HCT116 (cell line): ENCODE measurements at regions not wholly inside any gene's neighbourhood (a gene's known extent, or its start where the extent isn't known, plus 50 kb on each side); places are given as distances from the start of the nearest gene placed in this dataset.

ENCODE experiments used
- ATAC-seq: fragments of 200-7000 bp; cut with Tn5 transposase; 2 replicates; pipeline ENCODE4 v1.9.1; 2020; ENCODE audit warnings: mild to moderate bottlenecking, moderate library complexity
- BruUV-seq: library from RNA; stranded (reverse); fragments of 400-500 nt; replicated peaks from 2 replicates; lab custom pipeline; 2021; lab: Mats Ljungman, UMichigan
- CTCF ChIA-PET: fragments of 300-600 bp; sonication (Branson Sonifier 250); formaldehyde crosslinking; loops from one replicate; lab custom pipeline; 2021; ENCODE audit warnings: antibody characterized with exemption; lab: Charles Lee
- POLR2A ChIA-PET: fragments of 300-600, 350-600 bp; sonication (Branson Sonifier 250); formaldehyde crosslinking; loops from one replicate; lab custom pipeline; 2021; ENCODE audit warnings: antibody characterized with exemption; lab: Charles Lee
- RAD21 ChIA-PET, 2 experiments: fragments of 300-600 bp; sonication (Branson Sonifier 250); formaldehyde crosslinking; loops; one replicate each; lab custom pipeline; 2023; ENCODE audit warnings: low total read pairs in 2 of 2; ENCODE audit not compliant: uncharacterized antibody in 2 of 2, unreplicated experiment in 2 of 2, low non-redundant PET in 1 of 2; lab: Charles Lee
- DNase-seq: peaks from one replicate; pipeline ENCODE4 v3.0.0-alpha.2; 2010; ENCODE audit warnings: low read depth, low spot score
- H2AFZ ChIP-seq: fragments of 200-600 bp; shearing (Covaris generic), sonication (generic); 2 replicates; pipeline ENCODE4 v1.6.1; 2017; ENCODE audit warnings: low read depth, mixed run types, mixed read lengths, antibody characterized with exemption, low read length; ENCODE audit not compliant: poor library complexity, severe bottlenecking
- H3K27ac ChIP-seq: 2 replicates; pipeline ENCODE4 v1.5.1; 2012; ENCODE audit warnings: low read depth, low read length
- H3K27me3 ChIP-seq: fragments of 200-600 bp; sonication (generic); 2 replicates; pipeline ENCODE4 v1.6.1; 2016; ENCODE audit warnings: mixed run types, low read length, mixed read lengths; ENCODE audit not compliant: insufficient read depth
- H3K36me3 ChIP-seq, 2 experiments: fragments of 200-500 bp in 1 of 2; fragments of 200-600 bp in 1 of 2; sonication (Bioruptor generic) in 1 of 2; sonication (generic) in 1 of 2; 2 replicates each; pipeline versions ENCODE4 v1.5.1 to v1.6.1; 2014 to 2016; ENCODE audit warnings: low read length in 2 of 2, inconsistent platforms in 1 of 2, mixed read lengths in 1 of 2, mixed run types in 1 of 2; ENCODE audit not compliant: insufficient read depth in 2 of 2, control insufficient read depth in 1 of 2
- H3K4me1 ChIP-seq, 2 experiments: fragments of 200-600 bp in 1 of 2; sonication (generic) in 1 of 2; 2 replicates each; pipeline versions ENCODE4 v1.5.1 to v1.6.1; 2012 to 2017; ENCODE audit warnings: low read length in 2 of 2, inconsistent platforms in 1 of 2, mild to moderate bottlenecking in 1 of 2, mixed read lengths in 1 of 2, mixed run types in 1 of 2, moderate library complexity in 1 of 2; ENCODE audit not compliant: insufficient read depth in 2 of 2, control insufficient read depth in 1 of 2
- H3K4me2 ChIP-seq: fragments of 200-600 bp; sonication (generic); 2 replicates; pipeline ENCODE4 v1.6.1; 2017; ENCODE audit warnings: mixed run types, low read length, mixed read lengths
- H3K4me3 ChIP-seq, 2 experiments: fragments of 200-600 bp in 1 of 2; sonication (generic) in 1 of 2; replicated peaks in 1 of 2; 2 replicates each; pipeline ENCODE4 v1.5.1; 2011 to 2016; ENCODE audit warnings: low read length in 2 of 2, control low read depth in 1 of 2, low read depth in 1 of 2, mild to moderate bottlenecking in 1 of 2, mixed read lengths in 1 of 2, mixed run types in 1 of 2
- H3K79me2 ChIP-seq: fragments of 200-600 bp; sonication (generic); 2 replicates; pipeline ENCODE4 v1.6.1; 2017; ENCODE audit warnings: mild to moderate bottlenecking, mixed run types, low read length, moderate library complexity, mixed read lengths; ENCODE audit not compliant: insufficient read depth
- H3K9ac ChIP-seq: fragments of 200-600 bp; sonication (generic); 2 replicates; pipeline ENCODE4 v1.6.1; 2016; ENCODE audit warnings: low read length, mixed read lengths
- H3K9me2 ChIP-seq: fragments of 200-600 bp; sonication (generic), shearing (Covaris generic); 2 replicates; pipeline ENCODE4 v1.6.1; 2017; ENCODE audit warnings: mixed run types, mild to moderate bottlenecking, moderate library complexity; ENCODE audit not compliant: insufficient read depth
- H3K9me3 ChIP-seq, 2 experiments: fragments of 200-500 bp in 1 of 2; fragments of 200-600 bp in 1 of 2; sonication (Bioruptor generic) in 1 of 2; sonication (generic) in 1 of 2; 2 replicates each; pipeline ENCODE4 v1.6.1; 2014 to 2017; ENCODE audit warnings: low read length in 2 of 2, mixed read lengths in 2 of 2, inconsistent platforms in 1 of 2, low read depth in 1 of 2, mild to moderate bottlenecking in 1 of 2, mixed run types in 1 of 2, moderate library complexity in 1 of 2; ENCODE audit not compliant: control insufficient read depth in 1 of 2, insufficient read depth in 1 of 2
- H4K20me1 ChIP-seq: fragments of 200-600 bp; sonication (generic), shearing (Covaris generic); 2 replicates; pipeline ENCODE4 v1.6.1; 2017; ENCODE audit warnings: mixed run types, mild to moderate bottlenecking, moderate library complexity; ENCODE audit not compliant: insufficient read depth
- CEBPB ChIP-seq: IDR thresholded peaks from 2 replicates; pipeline ENCODE4 v1.6.1; 2012; ENCODE audit warnings: low read depth
- EGR1 ChIP-seq: IDR thresholded peaks from 2 replicates; pipeline ENCODE4 v1.6.1; 2012; ENCODE audit warnings: low read depth
- ELF1 ChIP-seq: IDR thresholded peaks from 2 replicates; pipeline ENCODE4 v1.6.1; 2012; ENCODE audit warnings: low read depth, borderline replicate concordance
- EZH2phosphoT487 ChIP-seq: fragments of 200-600 bp; IDR thresholded peaks from 2 replicates; pipeline ENCODE4 v1.6.1; 2018; ENCODE audit warnings: antibody characterized with exemption, borderline replicate concordance
- POLR2A ChIP-seq: IDR thresholded peaks from 2 replicates; pipeline ENCODE4 v1.7.0; 2011; ENCODE audit warnings: borderline replicate concordance; ENCODE audit not compliant: insufficient read depth, insufficient read length; ENCODE audit errors: extremely low read depth
- RAD21 ChIP-seq: IDR thresholded peaks from 2 replicates; pipeline ENCODE4 v1.6.1; 2012; ENCODE audit warnings: low read depth, mild to moderate bottlenecking
- SP1 ChIP-seq: IDR thresholded peaks from 2 replicates; pipeline ENCODE4 v1.6.1; 2012; ENCODE audit warnings: low read depth
- TCF7L2 ChIP-seq: IDR thresholded peaks from 2 replicates; pipeline ENCODE4 v1.7.0; 2011; ENCODE audit warnings: borderline replicate concordance, inconsistent platforms; ENCODE audit not compliant: insufficient read depth, insufficient read length; ENCODE audit errors: extremely low read depth
- ZFX ChIP-seq: fragments of 450-650 bp; IDR thresholded peaks from 2 replicates; pipeline ENCODE4 v1.6.1; 2017
- intact Hi-C: fragments of 100-400 bp; cut with micrococcal nuclease; formaldehyde crosslinking; loops from 2 replicates; pipeline ENCODE4 v1.10.0; 2022
- TF ChIP-seq, protein P1 (sequence below): IDR thresholded peaks from 2 replicates; pipeline ENCODE4 v1.6.1; 2012; ENCODE audit warnings: low read depth
- TF ChIP-seq, protein P2 (sequence below): IDR thresholded peaks from 2 replicates; pipeline ENCODE4 v1.6.1; 2011; ENCODE audit warnings: mild to moderate bottlenecking, low read length, moderate library complexity; ENCODE audit not compliant: insufficient replicate concordance; ENCODE audit errors: extremely low read depth
- TF ChIP-seq, protein P3 (sequence below): IDR thresholded peaks from 2 replicates; pipeline ENCODE4 v1.6.1; 2012

DNA sequence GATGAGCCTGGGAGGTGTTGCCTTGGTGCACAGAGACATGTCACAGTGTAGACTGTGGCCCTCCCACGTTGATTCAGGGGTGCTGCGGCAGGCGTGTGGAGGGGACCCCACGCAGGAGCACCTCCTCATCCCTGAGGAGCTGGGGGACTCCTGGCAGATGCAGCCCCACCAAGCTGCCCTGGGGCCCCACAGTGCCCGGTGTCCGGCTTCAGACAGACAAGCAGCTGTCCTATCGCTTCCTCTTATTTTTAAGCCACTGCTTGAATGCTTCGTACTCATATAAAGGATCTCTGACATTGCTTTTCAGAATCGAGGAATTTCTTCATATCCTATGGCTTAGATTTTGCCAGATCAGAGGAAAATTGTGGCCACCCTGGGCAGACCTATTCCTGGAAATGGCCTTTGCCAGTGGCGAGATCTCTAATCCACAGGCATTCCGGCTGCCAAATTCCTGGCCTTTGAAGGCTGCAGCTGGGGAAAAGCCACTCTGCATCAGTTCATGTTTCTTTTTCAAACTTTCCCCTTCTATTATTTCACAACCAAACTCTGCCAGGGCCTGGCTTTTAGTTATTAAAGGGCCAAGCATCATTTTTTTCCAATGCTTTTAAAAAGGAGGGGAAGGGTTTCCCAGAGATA lies 337.0 kb downstream of the THBS2 start:
- H3K4me2 ChIP-seq: no peak overlapping the region
- H4K20me1 ChIP-seq: no peaks in the 10 kb centered on the region
- H3K9me3 ChIP-seq: no peaks in the 10 kb centered on the region
- intact Hi-C loops: no loop called here
- no peaks in the 10 kb centered on the region for H3K27me3 ChIP-seq
- H3K4me3 ChIP-seq: no peak overlapping the region
- no peak overlapping the region for H2AFZ ChIP-seq
- DNase-seq: no peak
- no peak overlapping the region for H3K9ac ChIP-seq
- TF ChIP-seq, protein P1, sequence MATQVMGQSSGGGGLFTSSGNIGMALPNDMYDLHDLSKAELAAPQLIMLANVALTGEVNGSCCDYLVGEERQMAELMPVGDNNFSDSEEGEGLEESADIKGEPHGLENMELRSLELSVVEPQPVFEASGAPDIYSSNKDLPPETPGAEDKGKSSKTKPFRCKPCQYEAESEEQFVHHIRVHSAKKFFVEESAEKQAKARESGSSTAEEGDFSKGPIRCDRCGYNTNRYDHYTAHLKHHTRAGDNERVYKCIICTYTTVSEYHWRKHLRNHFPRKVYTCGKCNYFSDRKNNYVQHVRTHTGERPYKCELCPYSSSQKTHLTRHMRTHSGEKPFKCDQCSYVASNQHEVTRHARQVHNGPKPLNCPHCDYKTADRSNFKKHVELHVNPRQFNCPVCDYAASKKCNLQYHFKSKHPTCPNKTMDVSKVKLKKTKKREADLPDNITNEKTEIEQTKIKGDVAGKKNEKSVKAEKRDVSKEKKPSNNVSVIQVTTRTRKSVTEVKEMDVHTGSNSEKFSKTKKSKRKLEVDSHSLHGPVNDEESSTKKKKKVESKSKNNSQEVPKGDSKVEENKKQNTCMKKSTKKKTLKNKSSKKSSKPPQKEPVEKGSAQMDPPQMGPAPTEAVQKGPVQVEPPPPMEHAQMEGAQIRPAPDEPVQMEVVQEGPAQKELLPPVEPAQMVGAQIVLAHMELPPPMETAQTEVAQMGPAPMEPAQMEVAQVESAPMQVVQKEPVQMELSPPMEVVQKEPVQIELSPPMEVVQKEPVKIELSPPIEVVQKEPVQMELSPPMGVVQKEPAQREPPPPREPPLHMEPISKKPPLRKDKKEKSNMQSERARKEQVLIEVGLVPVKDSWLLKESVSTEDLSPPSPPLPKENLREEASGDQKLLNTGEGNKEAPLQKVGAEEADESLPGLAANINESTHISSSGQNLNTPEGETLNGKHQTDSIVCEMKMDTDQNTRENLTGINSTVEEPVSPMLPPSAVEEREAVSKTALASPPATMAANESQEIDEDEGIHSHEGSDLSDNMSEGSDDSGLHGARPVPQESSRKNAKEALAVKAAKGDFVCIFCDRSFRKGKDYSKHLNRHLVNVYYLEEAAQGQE: no peak
- TF ChIP-seq EGR1 (no peak), ZFX (no peak), POLR2A (no peak), RAD21 (no peak), CEBPB (no peak), ELF1 (no peak), TCF7L2 (no peak), EZH2phosphoT487 (no peak), SP1 (no peak)
- TF ChIP-seq, protein P2, sequence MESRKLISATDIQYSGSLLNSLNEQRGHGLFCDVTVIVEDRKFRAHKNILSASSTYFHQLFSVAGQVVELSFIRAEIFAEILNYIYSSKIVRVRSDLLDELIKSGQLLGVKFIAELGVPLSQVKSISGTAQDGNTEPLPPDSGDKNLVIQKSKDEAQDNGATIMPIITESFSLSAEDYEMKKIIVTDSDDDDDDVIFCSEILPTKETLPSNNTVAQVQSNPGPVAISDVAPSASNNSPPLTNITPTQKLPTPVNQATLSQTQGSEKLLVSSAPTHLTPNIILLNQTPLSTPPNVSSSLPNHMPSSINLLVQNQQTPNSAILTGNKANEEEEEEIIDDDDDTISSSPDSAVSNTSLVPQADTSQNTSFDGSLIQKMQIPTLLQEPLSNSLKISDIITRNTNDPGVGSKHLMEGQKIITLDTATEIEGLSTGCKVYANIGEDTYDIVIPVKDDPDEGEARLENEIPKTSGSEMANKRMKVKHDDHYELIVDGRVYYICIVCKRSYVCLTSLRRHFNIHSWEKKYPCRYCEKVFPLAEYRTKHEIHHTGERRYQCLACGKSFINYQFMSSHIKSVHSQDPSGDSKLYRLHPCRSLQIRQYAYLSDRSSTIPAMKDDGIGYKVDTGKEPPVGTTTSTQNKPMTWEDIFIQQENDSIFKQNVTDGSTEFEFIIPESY: no peak
- TF ChIP-seq, protein P3, sequence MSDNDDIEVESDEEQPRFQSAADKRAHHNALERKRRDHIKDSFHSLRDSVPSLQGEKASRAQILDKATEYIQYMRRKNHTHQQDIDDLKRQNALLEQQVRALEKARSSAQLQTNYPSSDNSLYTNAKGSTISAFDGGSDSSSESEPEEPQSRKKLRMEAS: no peak
- no peak overlapping the region for H3K27ac ChIP-seq
- ChIA-PET RAD21 (no interaction called here), CTCF (no interaction called here), POLR2A (no interaction called here)
- no peaks in the 10 kb centered on the region for H3K79me2 ChIP-seq
- no peaks in the 10 kb centered on the region for H3K36me3 ChIP-seq
- H3K4me1 ChIP-seq: no peaks in the 10 kb centered on the region
- no peaks in the 10 kb centered on the region for H3K9me2 ChIP-seq
- no peak for ATAC-seq
- BruUV-seq: no TSS peak
